K562 (cell line): ENCODE measurements at regions not wholly inside any gene's neighbourhood (a gene's known extent, or its start where the extent isn't known, plus 50 kb on each side); places are given as distances from the start of the nearest gene placed in this dataset.

Experiments
- ATAC-seq: fragments of 200-7000 bp; cut with Tn5 transposase; 3 replicates; pipeline ENCODE4 v1.9.1; 2020; ENCODE audit warnings: moderate library complexity
- BruUV-seq: library from RNA; stranded (reverse); fragments of 400-500 nt; replicated peaks from 2 replicates; lab custom pipeline; 2021; lab: Mats Ljungman, UMichigan
- CTCF ChIA-PET: fragments of 300-600 bp; formaldehyde crosslinking; extraction: SDS; loops from one replicate; lab custom pipeline; 2021; ENCODE audit warnings: low intra/inter-chr PET ratio; lab: Yijun Ruan, JAX
- POLR2A ChIA-PET: fragments of 300-600, 350-650 bp; sonication (Branson Sonifier 250); formaldehyde crosslinking; extraction: SDS; loops from one replicate; lab custom pipeline; 2021; ENCODE audit warnings: antibody characterized with exemption, inconsistent platforms; lab: Yijun Ruan, JAX
- DNase-seq, 4 experiments: peaks; one replicate each; pipeline versions ENCODE4 v3.0.0 to v3.0.0-alpha.2; 2011 to 2018; ENCODE audit warnings: low spot score in 3 of 4, mixed read lengths in 3 of 4; ENCODE audit errors: extremely low read depth in 1 of 4
- FAIRE-seq: peaks from 2 replicates; lab custom pipeline; 2011; peaks lifted over from hg19 to GRCh38; lab: Jason Lieb, UNC
- H2AFZ ChIP-seq: 2 replicates; pipeline ENCODE4 v1.6.0; 2011; ENCODE audit warnings: low read depth, low read length, control low read depth, inconsistent platforms
- H3K27ac ChIP-seq: fragments of 200-600 bp; 3 replicates; pipeline ENCODE4 v1.8.0; 2011; ENCODE audit warnings: low read depth, mild to moderate bottlenecking, control low read depth, inconsistent platforms, low read length, moderate library complexity, mixed read lengths; ENCODE audit errors: extremely low read depth
- H3K27me3 ChIP-seq, 2 experiments: fragments of 300-600 bp in 1 of 2; 2 replicates in 1 of 2; 3 replicates in 1 of 2; pipeline versions ENCODE4 v1.6.0 to v1.8.0; 2011; ENCODE audit warnings: inconsistent platforms in 2 of 2, low read length in 2 of 2, mild to moderate bottlenecking in 1 of 2, mixed read lengths in 1 of 2, moderate library complexity in 1 of 2; ENCODE audit not compliant: control insufficient read depth in 2 of 2, insufficient read depth in 2 of 2
- H3K36me3 ChIP-seq: fragments of 300-600 bp; 3 replicates; pipeline ENCODE4 v1.8.0; 2011; ENCODE audit warnings: mild to moderate bottlenecking, low read length, inconsistent platforms; ENCODE audit not compliant: control insufficient read depth, insufficient read depth
- H3K4me1 ChIP-seq, 2 experiments: fragments of 200-600 bp in 1 of 2; replicated peaks in 1 of 2; 2 replicates in 1 of 2; 3 replicates in 1 of 2; pipeline versions ENCODE4 v1.5.1 to v1.8.0; 2011; ENCODE audit warnings: inconsistent platforms in 2 of 2, low read length in 2 of 2, mild to moderate bottlenecking in 1 of 2, mixed read lengths in 1 of 2, moderate library complexity in 1 of 2; ENCODE audit not compliant: control insufficient read depth in 2 of 2, insufficient read depth in 2 of 2
- H3K4me2 ChIP-seq: 2 replicates; pipeline ENCODE4 v1.6.1; 2011; ENCODE audit warnings: low read length, control low read depth, inconsistent platforms, mixed read lengths; ENCODE audit not compliant: insufficient read depth
- H3K4me3 ChIP-seq: fragments of 200-600 bp; sonication (generic), shearing (Covaris generic); 2 replicates; pipeline ENCODE4 v1.5.1; 2016; ENCODE audit warnings: control low read depth, inconsistent platforms
- H3K79me2 ChIP-seq: fragments of 200-600 bp; 3 replicates; pipeline ENCODE4 v1.8.0; 2011; ENCODE audit warnings: low read length, inconsistent platforms; ENCODE audit not compliant: control insufficient read depth, insufficient read depth
- H3K9ac ChIP-seq, 2 experiments: 2 replicates each; pipeline versions ENCODE4 v1.6.0 to v1.6.1; 2011; ENCODE audit warnings: low read depth in 2 of 2, low read length in 2 of 2, control low read depth in 1 of 2, inconsistent platforms in 1 of 2, mild to moderate bottlenecking in 1 of 2, mixed read lengths in 1 of 2; ENCODE audit not compliant: insufficient read depth in 1 of 2
- H3K9me1 ChIP-seq: one replicate; pipeline ENCODE4 v1.6.0; 2011; ENCODE audit warnings: inconsistent platforms, mild to moderate bottlenecking, low read length, moderate library complexity; ENCODE audit not compliant: control insufficient read depth, insufficient read depth
- H3K9me3 ChIP-seq: replicated peaks from 2 replicates; pipeline ENCODE4 v1.5.1; 2011; ENCODE audit warnings: low read depth, low read length, inconsistent platforms; ENCODE audit not compliant: control insufficient read depth, insufficient read depth
- H4K20me1 ChIP-seq: replicated peaks from 2 replicates; pipeline ENCODE4 v1.6.1; 2011; ENCODE audit warnings: low read length, inconsistent platforms, mixed read lengths; ENCODE audit not compliant: control insufficient read depth, insufficient read depth
- DEAF1 ChIP-seq: fragments of 450-650 bp; formaldehyde crosslinking; IDR thresholded peaks from 2 replicates; pipeline ENCODE4 v1.4.0; 2020; ENCODE audit warnings: mild to moderate bottlenecking, moderate library complexity
- ERF ChIP-seq: fragments of 450-650 bp; formaldehyde crosslinking; IDR thresholded peaks from 2 replicates; pipeline ENCODE4 v1.4.0; 2020; ENCODE audit warnings: mild to moderate bottlenecking, mixed read lengths
- FOXK2 ChIP-seq, 2 experiments: fragments of 450-650 bp; IDR thresholded peaks in 1 of 2; conservative IDR thresholded peaks in 1 of 2; 2 replicates each; pipeline ENCODE4 v1.6.1; 2016; ENCODE audit warnings: low read depth in 2 of 2, mild to moderate bottlenecking in 1 of 2
- GABPB1 ChIP-seq: sonication (generic); formaldehyde crosslinking; IDR thresholded peaks from 2 replicates; pipeline ENCODE4 v1.8.0; 2022; ENCODE audit warnings: mild to moderate bottlenecking, missing genetic modification reagents
- HMGN3 ChIP-seq: IDR thresholded peaks from 2 replicates; pipeline ENCODE4 v1.6.1; 2011; ENCODE audit warnings: borderline replicate concordance, low read depth, mild to moderate bottlenecking, mixed read lengths, low read length; ENCODE audit not compliant: insufficient read length; ENCODE audit errors: extremely low read depth
- MCM7 ChIP-seq, 2 experiments: fragments of 450-650 bp; IDR thresholded peaks; 2 replicates each; pipeline ENCODE4 v1.6.1; 2016 to 2018
- NCOA6 ChIP-seq: fragments of 450-650 bp; IDR thresholded peaks from 2 replicates; pipeline ENCODE4 v1.6.1; 2017; ENCODE audit warnings: mild to moderate bottlenecking
- PHF21A ChIP-seq: fragments of 450-650 bp; IDR thresholded peaks from 2 replicates; pipeline ENCODE4 v1.6.1; 2017; ENCODE audit warnings: low read depth, borderline replicate concordance
- PML ChIP-seq: IDR thresholded peaks from 2 replicates; pipeline ENCODE4 v1.6.1; 2012; ENCODE audit warnings: low read length, inconsistent platforms
- SIRT6 ChIP-seq: IDR thresholded peaks from one replicate; pipeline ENCODE4 v1.6.1; 2012; ENCODE audit warnings: low read depth, mild to moderate bottlenecking, control low read depth, inconsistent platforms, low read length, moderate library complexity
- SMAD3 ChIP-seq: fragments of 450-650 bp; formaldehyde crosslinking; conservative IDR thresholded peaks from 2 replicates; pipeline ENCODE4 v1.4.0; 2020; ENCODE audit warnings: mild to moderate bottlenecking
- TRIM25 ChIP-seq: fragments of 450-650 bp; IDR thresholded peaks from 2 replicates; pipeline ENCODE4 v1.7.0; 2016; ENCODE audit warnings: borderline replicate concordance
- TRIM28 ChIP-seq: fragments of 450-650 bp; IDR thresholded peaks from 2 replicates; pipeline ENCODE4 v1.6.1; 2017
- WHSC1 ChIP-seq: IDR thresholded peaks from one replicate; pipeline ENCODE4 v1.6.1; 2012; ENCODE audit warnings: low read length, control low read depth, inconsistent platforms
- XRCC4 ChIP-seq: IDR thresholded peaks from one replicate; pipeline ENCODE4 v1.6.1; 2011; ENCODE audit not compliant: insufficient read depth, insufficient read length; ENCODE audit errors: extremely low read depth
- ZMIZ1 ChIP-seq, 2 experiments: fragments of 150-350 bp in 1 of 2; IDR thresholded peaks; 2 replicates each; pipeline ENCODE4 v1.6.1; 2012 to 2016; ENCODE audit warnings: low read depth in 2 of 2, low read length in 2 of 2, mild to moderate bottlenecking in 1 of 2, moderate library complexity in 1 of 2
- WGBS: fragments of 100-300 bp; shearing (Covaris generic); methylation state at CpG from one replicate; pipeline ENCODE4 v1.1.6; 2016; ENCODE audit warnings: low coverage, mixed read lengths; ENCODE audit not compliant: insufficient coverage; ENCODE audit errors: missing lambda C conversion rate; 5-methylcytosine and 5-hydroxymethylcytosine counted together
- in situ Hi-C: fragments of 300-500 bp; cut with MboI; formaldehyde crosslinking; loops from 4 replicates; pipeline ENCODE4 v1.15.0; 2018; ENCODE audit warnings: inconsistent platforms, mixed read lengths
- intact Hi-C: fragments of 100-400 bp; cut with micrococcal nuclease; formaldehyde crosslinking; loops from 2 replicates; pipeline ENCODE4 v1.14.2; 2022
- TF ChIP-seq, protein P1 (sequence below): fragments of 450-650 bp; formaldehyde crosslinking; IDR thresholded peaks from 2 replicates; pipeline ENCODE4 v1.4.0; 2022; ENCODE audit warnings: missing genetic modification characterization

GRCh38 chr5:88653471-88653870, 229.5 kb downstream of the MEF2C start:
- CTCF ChIA-PET = no interaction called here
- in situ Hi-C loops (no loop called here), intact Hi-C loops (no loop called here)
- no peaks in the 10 kb centered on the region for H3K9me3 ChIP-seq
- ATAC-seq (no peak), DNase-seq (no peak), FAIRE-seq (no peak)
- BruUV-seq = no TSS peak
- H3K36me3 ChIP-seq = no peaks in the 10 kb centered on the region
- no peak overlapping the region for H3K4me2 ChIP-seq
- H4K20me1 ChIP-seq = no peaks in the 10 kb centered on the region
- H3K27me3 ChIP-seq = no peaks in the 10 kb centered on the region
- WGBS = 0% methylated on average over 2 of the region's 2 CpGs
- H3K79me2 ChIP-seq = no peaks in the 10 kb centered on the region
- H2AFZ ChIP-seq = no peak overlapping the region
- no peak overlapping the region for H3K27ac ChIP-seq
- H3K9me1 ChIP-seq = no peaks in the 10 kb centered on the region
- no peak overlapping the region for H3K9ac ChIP-seq
- no peaks in the 10 kb centered on the region for H3K4me1 ChIP-seq
- no peak overlapping the region for H3K4me3 ChIP-seq
- POLR2A ChIA-PET = no interaction called here
- no peak for TF ChIP-seq NCOA6
- TF ChIP-seq WHSC1 = no peak
- TF ChIP-seq PHF21A = no peak
- TF ChIP-seq ERF (CRISPR knock-in tag) = no peak
- TF ChIP-seq HMGN3 = no peak
- TF ChIP-seq GABPB1 (CRISPR knock-in tag) = no peak
- no peak for TF ChIP-seq PML
- TF ChIP-seq, protein P1, sequence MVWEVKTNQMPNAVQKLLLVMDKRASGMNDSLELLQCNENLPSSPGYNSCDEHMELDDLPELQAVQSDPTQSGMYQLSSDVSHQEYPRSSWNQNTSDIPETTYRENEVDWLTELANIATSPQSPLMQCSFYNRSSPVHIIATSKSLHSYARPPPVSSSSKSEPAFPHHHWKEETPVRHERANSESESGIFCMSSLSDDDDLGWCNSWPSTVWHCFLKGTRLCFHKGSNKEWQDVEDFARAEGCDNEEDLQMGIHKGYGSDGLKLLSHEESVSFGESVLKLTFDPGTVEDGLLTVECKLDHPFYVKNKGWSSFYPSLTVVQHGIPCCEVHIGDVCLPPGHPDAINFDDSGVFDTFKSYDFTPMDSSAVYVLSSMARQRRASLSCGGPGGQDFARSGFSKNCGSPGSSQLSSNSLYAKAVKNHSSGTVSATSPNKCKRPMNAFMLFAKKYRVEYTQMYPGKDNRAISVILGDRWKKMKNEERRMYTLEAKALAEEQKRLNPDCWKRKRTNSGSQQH (CRISPR knock-in tag) = no peak
- no peak for TF ChIP-seq XRCC4
- no peak for TF ChIP-seq ZMIZ1 (IDR thresholded peaks at IDR 0.05; ENCODE audit: low read depth in 2 of 2, low read length in 2 of 2)
- no peak for TF ChIP-seq MCM7 (IDR thresholded peaks at IDR 0.05)
- no peak for TF ChIP-seq TRIM25
- TF ChIP-seq SIRT6 = no peak
- no peak for TF ChIP-seq TRIM28
- no peak for TF ChIP-seq FOXK2 (conservative IDR thresholded peaks at IDR 0.05 in 1 of 2, IDR thresholded peaks at IDR 0.05 in 1 of 2; ENCODE audit: low read depth in 2 of 2)
- TF ChIP-seq DEAF1 (CRISPR knock-in tag) = no peak
- TF ChIP-seq SMAD3 (CRISPR knock-in tag) = no peak
